OCI-LY1 (cell line): ENCODE measurements at regions not wholly inside any gene's neighbourhood (a gene's known extent, or its start where the extent isn't known, plus 50 kb on each side); places are given as distances from the start of the nearest gene placed in this dataset.

Source experiments
- CTCF ChIP-seq: fragments of 200-600 bp; sonication (generic), shearing (Covaris generic); IDR thresholded peaks from 2 replicates; pipeline ENCODE4 v1.5.1; 2017; ENCODE audit warnings: mild to moderate bottlenecking, antibody characterized with exemption, low read length, moderate library complexity, mixed read lengths
- EZH2 ChIP-seq: fragments of 200-600 bp; sonication (generic), shearing (Covaris generic); IDR thresholded peaks from 2 replicates; pipeline ENCODE4 v1.8.0; 2017; ENCODE audit warnings: borderline replicate concordance, mixed run types, mild to moderate bottlenecking, antibody characterized with exemption, low read length, moderate library complexity, mixed read lengths

- TF ChIP-seq CTCF (no peak), EZH2 (no peak)
These were observed 93.5 kb upstream of the NR3C1 start for GRCh38 chr5:143496943-143497342.
